UCSD-AML1 (cell line): ENCODE measurements at regions not wholly inside any gene's neighbourhood (a gene's known extent, or its start where the extent isn't known, plus 50 kb on each side); places are given as distances from the start of the nearest gene placed in this dataset.
"Not testable (repeated sequence)": the region's sequence is repeated elsewhere in the genome, so short reads cannot be mapped to it uniquely, and the experiment has no call there.

ENCODE experiments used
- DNase-seq: peaks from one replicate; lab custom pipeline; 2025; ENCODE audit not compliant: unreplicated experiment; lab: John Stamatoyannopoulos, UW

- DNase-seq: no peak
These were observed 1379.9 kb downstream of the EFNA5 start for GRCh38 chr5:106290841-106291240.

GRCh38 chr5:106288979-106289378 is 1381.8 kb downstream of the EFNA5 start:
- no peak for DNase-seq

- no peak for DNase-seq
These were observed 1393.1 kb downstream of the EFNA5 start for GRCh38 chr5:106277540-106278096.

GRCh38 chr5:106269252-106269843 is 1401.4 kb downstream of the EFNA5 start:
- no peak for DNase-seq

- no peak for DNase-seq
These were observed 1403.5 kb downstream of the EFNA5 start for GRCh38 chr5:106267256-106267655.

GRCh38 chr5:106262395-106262794 is 1408.3 kb downstream of the EFNA5 start:
- DNase-seq: no peak

- not testable (repeated sequence) for DNase-seq
These were observed 1411.2 kb downstream of the EFNA5 start for GRCh38 chr5:106259431-106260090.

GRCh38 chr5:106258591-106259125 is 1412.1 kb downstream of the EFNA5 start:
- DNase-seq: no peak

GRCh38 chr5:106254784-106255183 is 1416.0 kb downstream of the EFNA5 start:
- DNase-seq: peak; percentile 7

GRCh38 chr5:106246044-106246745 is 1424.5 kb downstream of the EFNA5 start:
- DNase-seq: not testable (repeated sequence)

- no peak for DNase-seq
These were observed 1429.3 kb downstream of the EFNA5 start for GRCh38 chr5:106241409-106241808.

GRCh38 chr5:106205916-106206571 is 1464.7 kb downstream of the EFNA5 start:
- DNase-seq: peak; percentile 1

GRCh38 chr5:106202035-106202434 is 1468.7 kb downstream of the EFNA5 start:
- DNase-seq: no peak

- DNase-seq: no peak
These were observed 1469.8 kb downstream of the EFNA5 start for GRCh38 chr5:106200971-106201370.

- no peak for DNase-seq
These were observed 1474.9 kb downstream of the EFNA5 start for GRCh38 chr5:106195679-106196474.

GRCh38 chr5:106189121-106189809 is 1481.5 kb downstream of the EFNA5 start:
- no peak for DNase-seq

- DNase-seq: no peak
These were observed 1485.1 kb downstream of the EFNA5 start for GRCh38 chr5:106185661-106186081.

- DNase-seq: no peak
These were observed 1495.8 kb downstream of the EFNA5 start for GRCh38 chr5:106174903-106175302.

- DNase-seq: no peak
These were observed 1497.8 kb downstream of the EFNA5 start for GRCh38 chr5:106172681-106173532.
